ENCODE measurements at regions not wholly inside any gene's neighbourhood (a gene's known extent, or its start where the extent isn't known, plus 50 kb on each side); places are given as distances from the start of the nearest gene placed in this dataset.

DNA sequence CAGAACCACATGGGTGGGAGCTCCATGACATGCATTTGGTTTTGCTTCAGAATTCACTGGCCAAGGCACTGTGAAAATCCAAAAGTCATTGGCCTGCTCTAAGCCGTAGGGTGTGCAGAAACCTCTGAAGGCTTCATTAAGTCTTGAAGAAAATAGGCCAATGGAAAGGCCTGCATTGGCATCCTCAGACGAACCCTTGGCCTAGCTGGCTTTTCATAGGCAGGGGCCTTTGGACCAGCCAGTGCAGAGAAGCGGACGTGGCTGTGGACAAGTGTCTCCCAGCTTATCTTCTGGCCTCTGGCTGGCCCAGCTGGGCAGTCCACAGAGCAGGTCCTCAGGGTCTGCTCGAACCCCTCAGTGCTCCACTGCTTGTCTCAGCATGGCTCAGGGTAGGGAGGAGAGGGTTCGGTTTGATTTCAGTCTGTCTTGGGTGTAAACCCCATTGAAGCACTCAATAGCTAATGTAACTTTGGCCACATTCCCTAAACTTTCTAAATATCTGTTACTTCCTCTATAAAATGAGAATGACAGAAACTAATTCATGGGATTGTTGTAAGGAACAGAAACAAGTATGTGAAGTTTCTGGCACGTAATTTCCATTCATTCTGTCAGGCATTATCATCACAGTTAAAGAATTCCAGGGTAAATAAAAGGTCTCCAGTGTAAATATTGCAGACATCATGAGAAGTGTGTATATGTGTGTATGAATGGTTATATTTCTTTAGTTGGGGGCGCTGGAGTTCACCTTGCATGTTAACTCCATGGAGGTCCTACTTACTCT lies 125.5 kb downstream of the TFCP2L1 start:
- no peak for DNase-seq (ENCODE audit: low read depth, low spot score)

DNA sequence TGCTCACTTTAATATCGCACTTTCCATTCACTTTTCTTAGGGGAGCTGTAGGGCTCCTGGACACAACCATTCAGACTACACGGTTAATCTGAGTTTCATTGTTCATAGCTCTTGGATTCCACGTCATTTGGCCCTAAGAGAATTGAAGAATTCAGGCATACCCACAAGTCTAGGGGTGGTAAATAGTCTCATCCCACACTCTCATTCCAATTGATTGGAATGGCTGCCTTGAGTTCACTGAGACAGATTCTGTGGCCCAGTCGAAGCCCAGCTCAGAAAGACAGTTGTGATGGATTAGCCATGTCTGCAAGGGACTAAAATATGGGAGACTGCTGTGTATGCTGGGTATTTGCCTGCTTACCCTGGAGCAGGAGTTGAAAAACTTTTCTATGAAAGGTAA lies 124.6 kb downstream of the TFCP2L1 start:
- DNase-seq (ENCODE audit: low read depth, low spot score), result no peak

DNA sequence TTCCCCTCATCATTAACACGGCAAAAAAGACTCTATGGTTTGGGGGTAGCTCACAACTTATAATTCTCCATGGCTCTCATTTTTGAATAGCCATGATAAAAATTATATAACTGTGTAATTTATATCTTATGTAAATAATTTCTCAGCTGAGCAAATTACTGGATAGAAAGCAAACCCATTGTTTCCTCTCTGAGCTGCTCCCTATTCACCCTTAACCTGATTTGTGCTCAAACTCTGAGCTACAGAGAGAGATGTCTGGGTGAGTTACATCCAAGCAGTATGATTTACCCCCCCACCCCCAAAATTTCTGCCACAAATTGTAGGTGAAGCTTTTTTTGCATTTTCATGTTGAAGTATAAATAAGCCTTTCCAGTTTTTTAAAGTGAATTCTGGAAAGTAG lies 123.7 kb downstream of the TFCP2L1 start:
- no peak for DNase-seq (ENCODE audit: low read depth, low spot score)

DNA sequence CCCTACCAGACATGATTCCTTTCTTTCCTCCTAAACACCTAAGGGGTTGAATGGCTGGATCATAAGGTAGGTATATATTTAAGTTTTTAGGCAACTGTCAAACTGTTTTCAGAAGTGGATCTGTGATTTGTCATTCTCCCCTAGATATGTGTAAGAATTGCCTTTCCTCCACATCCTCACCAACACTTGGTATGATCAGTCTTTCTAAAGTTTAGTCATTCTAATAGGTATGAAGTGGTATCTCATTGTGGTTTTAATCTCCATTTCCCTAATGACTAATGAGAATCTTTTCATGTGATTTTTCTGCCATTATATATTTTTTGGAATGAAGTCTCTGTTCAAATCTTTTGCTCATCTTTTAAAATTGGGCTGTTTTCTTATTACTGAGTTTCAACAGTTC lies 122.1 kb downstream of the TFCP2L1 start:
- no peak for DNase-seq (ENCODE audit: low read depth, low spot score)

DNA sequence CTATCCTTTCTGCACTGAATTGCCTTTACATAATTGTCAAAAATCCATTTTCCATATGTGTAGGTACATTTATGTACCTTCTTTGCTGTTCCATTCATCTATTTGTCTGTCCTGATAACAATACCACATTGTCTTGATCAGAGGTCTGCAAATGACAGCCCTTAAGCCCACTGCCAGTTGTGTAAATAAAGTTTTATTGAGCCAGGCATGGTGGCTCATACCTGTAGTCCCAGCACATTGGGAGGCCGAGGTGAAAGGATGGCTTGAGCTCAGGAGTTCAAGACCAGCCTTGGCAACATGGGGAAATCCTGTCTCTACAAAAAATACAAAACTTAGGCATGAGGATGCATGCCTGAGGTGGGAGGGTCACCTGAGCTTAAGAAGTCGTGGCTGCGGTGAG lies 121.0 kb downstream of the TFCP2L1 start:
- no peak for DNase-seq (ENCODE audit: low read depth, low spot score)

DNA sequence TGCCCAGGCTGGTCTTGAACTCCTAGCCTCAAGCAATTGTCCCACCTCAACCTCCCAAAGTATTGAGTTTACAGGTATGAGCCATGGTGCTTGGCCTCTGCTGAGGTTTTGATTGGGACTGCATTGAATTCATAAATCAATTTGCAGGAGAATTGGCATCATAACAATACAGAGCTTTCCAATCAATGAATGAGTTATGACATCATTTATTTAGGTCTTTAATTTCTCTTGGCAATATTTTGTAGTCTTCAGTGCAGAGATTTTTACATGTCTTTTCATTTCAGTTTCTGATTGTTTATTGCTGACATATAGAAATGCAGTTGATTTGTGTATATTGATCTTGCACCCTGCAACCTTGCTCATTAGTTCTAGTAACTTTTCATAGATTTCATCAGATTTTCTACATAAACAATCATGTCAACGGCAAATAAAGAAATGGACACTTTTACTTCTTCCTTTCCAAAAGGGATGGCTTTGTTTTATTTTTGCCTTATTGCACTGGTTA lies 119.9 kb downstream of the TFCP2L1 start:
- no peak for DNase-seq (ENCODE audit: low read depth, low spot score)
